GM18907 (cell line): ENCODE measurements at regions not wholly inside any gene's neighbourhood (a gene's known extent, or its start where the extent isn't known, plus 50 kb on each side); places are given as distances from the start of the nearest gene placed in this dataset.

Experiments
- ATAC-seq: cut with Tn5 transposase; IDR thresholded peaks from one replicate; pipeline ENCODE4 v1.9.1; 2021; ENCODE audit warnings: mild to moderate bottlenecking, moderate library complexity; ENCODE audit not compliant: unreplicated experiment

DNA sequence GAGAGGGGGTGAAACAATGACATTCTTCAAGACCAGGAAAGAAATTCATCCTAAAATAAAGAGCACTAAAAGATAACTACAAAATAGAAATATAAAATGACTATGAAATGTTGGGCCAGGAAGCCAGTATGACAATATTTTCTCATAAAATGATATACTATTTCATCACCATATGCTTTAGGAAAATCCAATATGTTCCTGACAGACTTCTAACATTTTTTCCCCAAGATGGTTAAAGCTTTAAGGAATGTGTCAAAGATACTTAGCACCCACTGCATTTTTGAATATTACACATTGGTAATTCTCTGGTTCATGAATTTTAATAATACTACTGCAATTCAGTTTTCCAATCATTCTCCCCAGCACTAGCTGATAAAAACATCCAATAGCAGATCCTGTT is 87.7 kb upstream of the PLEKHG7 start:
- no peak for ATAC-seq

DNA sequence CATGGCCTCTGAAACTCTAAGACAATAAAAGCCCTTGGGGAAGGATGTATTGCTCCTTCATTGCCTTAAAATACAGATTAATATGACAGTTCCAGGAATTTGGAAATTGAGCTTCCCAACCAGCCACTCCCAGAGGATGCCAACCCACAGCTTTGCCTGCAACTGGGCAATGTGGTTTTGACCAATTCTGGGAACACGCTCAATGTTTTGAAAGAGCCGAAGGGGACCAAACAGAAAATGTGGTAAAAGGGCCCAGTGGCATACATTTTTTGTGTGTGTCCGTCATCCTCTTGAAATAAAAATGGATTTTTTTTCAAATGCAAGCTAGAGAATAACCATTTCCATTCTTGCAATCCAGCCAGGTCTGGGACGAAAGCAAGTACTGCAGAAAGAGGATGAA is 88.3 kb upstream of the PLEKHG7 start:
- no peak for ATAC-seq

DNA sequence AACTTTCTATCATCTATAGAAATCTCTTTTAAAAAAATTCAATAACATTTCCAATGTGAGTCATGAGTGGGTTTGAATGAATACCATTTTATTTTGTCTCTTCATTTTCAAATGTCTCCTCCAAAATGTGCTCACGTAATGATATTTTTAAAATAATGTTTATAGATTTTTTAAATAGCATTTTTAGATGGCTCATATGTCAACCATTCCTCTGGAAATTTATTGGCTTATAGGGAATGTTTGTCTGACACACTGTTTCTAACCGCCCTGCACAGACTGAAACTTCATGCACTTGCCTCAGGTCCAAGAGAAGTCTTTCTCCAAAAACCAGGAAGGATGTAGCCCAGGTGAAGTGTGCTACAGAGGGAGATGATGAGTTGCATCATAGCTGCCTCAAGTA is 88.8 kb upstream of the PLEKHG7 start:
- no peak for ATAC-seq

DNA sequence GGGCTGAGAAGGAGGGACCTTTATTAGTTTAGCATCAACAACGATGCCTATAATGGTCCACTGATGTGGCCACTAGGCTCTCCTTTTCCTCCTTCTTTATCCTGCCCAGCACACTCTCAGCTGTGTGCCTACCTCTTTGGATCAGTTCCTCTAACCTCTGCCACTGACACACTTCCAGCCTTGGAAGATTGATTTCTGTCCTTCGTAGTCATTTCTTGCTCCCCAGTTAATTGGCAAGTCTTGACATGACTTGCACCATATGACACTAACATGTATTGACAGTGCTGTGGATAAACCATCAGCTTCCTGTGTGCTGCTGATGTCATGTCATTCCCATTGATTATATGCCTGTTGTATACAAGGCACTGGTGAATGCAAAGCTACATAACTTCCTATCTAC is 90.2 kb upstream of the PLEKHG7 start:
- ATAC-seq = no peak

DNA sequence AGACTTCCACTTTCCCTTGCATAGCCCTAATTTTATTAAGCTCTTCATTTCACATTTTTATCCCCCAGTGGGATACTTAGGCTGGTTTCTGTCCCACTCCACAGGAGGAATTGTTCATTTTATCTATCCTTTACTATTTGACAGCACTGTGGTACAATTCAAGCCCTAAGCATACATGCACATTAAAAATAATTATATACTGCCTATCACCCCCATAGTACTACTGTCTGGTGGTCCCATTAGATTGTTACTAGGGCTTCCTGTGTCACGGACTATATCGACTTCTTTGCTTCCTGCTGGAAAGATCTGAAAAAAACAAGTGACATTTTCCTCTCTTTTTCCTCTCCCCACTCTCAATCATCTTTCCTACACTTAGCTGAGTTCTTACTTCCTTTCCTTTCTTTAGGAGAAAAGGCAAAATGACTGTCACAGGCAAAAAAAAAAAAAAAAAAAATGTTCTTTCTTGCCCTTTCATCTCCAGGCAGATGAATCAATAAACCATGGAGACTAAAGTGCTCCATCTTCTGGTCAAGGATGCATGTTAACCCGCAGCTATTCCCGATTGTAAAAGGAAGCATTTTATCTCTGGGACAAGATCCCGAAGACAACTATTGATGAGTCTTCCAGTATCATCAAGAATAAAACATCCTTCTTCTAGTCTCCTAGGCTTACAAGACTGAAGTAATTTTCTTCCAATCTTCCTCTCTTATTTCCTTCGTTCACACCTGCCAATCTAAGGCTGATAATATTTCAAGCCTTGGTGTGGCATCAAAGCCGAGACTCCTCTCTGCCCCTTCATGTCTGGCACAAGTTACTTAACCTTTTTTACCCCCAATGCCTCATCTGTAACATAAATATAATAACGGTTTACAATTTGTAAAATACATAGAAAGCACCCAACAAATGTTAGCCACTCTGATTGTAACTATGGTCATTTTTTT is 94.4 kb upstream of the PLEKHG7 start:
- no peak for ATAC-seq

DNA sequence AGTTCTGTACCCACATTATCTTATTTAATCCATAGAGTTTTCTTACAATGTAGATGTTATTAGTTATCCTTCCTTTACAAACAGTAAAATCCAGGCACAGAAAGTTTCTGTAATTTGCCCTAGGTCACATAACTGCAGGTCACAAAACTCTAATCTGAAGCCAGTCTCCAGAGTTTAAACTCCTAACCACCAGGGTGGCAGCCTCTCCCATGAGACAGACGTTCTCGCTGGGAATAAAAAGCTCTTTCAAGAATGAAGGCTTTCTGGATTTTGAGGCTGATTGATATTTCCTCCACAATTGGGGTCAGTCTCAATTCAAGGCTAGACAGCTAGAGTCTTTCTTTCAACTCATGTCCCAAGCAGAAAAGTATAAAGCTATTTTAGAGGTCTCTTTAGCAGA is 95.8 kb upstream of the PLEKHG7 start:
- no peak for ATAC-seq

DNA sequence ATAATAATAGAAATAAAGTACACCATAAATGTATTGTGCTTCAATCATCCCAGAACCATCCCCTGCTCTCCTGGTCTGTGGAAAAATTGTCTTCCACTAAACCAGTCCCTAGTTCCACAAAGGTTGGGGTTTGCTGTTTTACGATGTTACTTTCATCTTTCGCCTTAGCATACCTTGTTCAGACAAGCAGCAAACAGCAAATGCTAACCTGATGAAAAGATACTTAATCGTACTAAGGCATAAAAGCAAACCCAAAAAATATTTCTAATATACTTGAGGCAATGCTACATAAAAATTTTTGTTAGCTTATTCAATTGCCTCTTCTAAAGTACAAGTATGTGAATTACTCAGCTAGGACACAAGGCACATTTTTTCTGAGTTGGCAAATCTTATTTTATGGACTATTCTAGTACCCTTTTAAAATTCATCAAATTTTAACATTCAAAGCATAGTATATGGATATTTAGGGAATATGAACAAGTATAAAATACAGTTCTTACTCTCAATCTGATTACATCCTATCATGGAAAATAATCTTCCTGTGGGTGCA is 97.1 kb upstream of the PLEKHG7 start:
- no peak for ATAC-seq

DNA sequence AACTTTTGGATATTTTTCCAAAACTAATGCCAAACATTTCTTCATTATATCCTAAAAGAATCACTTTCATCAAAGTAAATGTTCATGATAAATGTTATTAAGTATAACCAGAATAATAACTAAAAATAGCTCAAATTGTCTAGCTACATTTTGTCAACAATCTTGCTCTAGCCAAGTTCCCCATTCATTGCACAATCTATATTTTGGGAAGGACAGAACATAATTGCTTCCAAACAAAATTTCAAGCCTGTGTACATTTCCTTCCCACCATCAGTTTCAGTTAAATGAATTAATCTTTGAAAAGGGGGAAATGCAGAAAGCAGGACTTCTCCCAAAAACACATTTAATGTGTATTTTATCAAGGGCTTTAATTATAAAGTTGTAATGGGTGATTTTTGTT is 98.0 kb upstream of the PLEKHG7 start:
- ATAC-seq = no peak

DNA sequence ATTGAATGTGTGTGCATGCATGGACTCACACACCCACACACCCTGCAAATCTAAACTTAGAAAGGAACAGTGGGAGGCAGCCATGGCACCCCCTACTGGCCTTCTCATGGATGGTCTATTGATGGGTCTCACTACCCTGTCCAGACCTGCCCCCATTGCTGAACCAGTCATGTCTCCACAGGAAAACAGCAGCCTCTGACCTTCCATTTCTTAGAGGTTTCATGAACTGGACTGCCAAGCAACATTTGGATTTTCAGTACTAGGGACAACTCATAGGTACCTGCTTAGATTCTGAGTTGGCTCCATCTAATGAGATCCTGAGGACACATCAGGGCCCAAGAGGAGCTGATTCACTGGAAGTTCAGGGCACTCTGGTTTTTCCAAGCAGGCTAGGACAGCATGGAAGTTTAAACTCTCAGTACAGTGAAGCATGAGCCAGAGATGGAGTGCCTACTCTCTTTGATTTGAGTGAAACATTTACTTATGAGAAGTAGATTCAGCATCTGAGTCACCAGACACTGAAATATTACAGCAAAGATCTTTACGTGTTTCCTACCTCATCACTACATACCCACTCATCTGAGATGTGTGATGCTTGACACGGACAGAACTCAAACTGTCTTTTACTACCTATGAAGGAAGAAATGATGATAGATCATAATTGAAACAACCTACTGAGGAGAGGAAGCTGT is 98.9 kb upstream of the PLEKHG7 start:
- no peak for ATAC-seq

DNA sequence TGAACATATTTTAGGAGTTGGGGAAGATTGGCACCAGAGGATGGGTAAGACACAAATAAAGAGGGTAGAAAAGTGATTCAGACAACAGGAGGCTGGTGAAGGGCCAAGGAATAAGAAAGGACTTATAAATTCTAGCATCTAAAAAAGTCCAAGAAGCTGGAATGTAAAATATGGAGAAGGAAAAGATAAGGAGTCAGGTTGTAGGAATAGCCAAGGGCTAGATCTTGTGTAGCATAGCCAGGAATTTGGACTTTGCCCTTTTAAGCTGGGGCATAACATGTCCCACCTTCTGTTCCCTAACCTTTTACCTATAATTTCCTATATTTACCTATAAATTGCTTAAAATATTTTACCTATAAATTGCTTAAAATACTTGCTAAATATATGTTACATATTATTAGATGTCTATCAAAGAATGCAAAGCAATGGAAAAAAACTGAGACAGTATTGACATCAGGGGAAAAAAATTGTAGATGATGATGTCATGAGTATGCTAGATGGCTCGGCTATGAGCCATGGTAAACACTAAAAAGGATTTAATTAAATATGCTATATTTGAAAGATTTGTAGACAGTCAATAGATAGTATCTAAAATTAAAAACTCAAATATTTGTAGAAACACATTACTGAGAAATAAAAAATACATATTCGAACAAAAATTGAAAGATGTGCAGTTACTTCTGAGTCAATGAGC is 99.7 kb upstream of the PLEKHG7 start:
- no peak for ATAC-seq

DNA sequence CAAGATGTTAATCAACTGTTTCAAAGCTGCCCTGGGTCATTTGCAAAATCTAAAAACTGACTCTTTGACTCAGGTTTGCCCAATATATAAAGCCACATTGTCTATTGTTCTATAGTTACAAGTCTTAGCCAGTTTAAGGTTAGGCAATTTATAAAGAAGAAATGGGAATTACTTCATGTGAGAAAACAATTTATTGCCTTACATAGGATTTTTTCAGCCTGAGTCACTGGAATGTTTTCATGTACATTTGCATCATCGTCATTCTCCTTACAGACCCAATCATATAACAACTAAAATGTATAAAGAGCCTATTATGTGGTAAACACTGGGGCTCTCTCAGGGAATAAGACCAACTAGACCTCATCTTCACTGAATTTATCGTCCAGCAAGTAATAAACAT is 100.3 kb upstream of the PLEKHG7 start:
- no peak for ATAC-seq

DNA sequence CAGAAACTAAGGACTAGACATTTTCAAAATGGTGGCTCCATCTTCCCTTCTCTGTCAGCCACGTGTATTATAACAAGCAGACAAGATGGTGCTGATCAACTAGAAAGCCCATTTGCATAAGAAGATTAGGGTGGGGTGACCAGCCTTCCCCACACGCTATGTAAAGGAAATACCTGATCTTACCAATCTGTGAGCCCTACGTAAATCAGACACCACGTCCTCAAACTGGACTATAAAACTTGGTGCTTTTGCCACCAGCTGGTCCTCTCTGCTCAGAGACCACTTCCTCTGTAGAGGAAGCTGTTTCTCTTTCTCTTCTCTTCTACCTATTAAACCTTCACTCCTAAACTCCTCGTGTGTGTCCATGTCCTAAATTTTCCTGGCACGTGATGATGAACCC is 101.1 kb upstream of the PLEKHG7 start:
- no peak for ATAC-seq

DNA sequence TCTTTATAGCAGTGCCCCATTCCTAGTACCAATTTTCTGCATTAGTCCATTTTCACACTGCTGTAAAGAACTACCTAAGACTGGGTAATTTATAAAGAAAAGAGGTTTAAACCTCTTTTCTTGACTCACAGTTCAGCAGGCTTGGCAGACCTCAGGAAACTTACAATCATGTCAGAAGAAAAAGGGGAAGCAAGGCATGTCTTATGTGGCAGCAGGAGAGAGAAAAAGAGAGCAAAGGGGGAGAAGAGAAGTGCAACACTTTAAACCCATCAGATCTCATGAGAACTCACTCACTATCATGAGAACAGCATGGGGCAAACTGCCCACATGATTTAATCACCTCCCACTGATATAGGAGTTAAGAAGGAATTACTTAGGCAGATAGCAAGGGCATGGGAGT is 101.6 kb upstream of the PLEKHG7 start:
- no peak for ATAC-seq

DNA sequence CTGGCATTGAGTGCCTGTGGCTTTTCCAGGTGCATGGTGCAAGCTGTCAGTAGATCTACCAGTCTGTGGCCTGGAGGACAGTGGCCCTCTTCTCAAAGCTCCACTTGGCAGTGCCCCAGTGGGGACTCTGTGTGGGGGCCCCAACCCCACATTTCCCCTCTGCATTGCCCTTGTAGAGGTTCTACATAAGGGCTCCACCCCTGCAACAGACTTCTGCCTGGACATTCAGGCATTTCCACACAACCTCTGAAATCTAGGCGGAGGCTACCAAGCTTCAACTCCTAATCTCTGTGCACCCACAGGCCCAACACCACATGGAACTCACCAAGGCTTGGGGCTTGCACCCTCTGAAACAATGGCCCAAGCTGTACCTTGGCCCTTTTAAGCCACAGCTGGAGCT is 102.7 kb upstream of the PLEKHG7 start:
- no peak for ATAC-seq

DNA sequence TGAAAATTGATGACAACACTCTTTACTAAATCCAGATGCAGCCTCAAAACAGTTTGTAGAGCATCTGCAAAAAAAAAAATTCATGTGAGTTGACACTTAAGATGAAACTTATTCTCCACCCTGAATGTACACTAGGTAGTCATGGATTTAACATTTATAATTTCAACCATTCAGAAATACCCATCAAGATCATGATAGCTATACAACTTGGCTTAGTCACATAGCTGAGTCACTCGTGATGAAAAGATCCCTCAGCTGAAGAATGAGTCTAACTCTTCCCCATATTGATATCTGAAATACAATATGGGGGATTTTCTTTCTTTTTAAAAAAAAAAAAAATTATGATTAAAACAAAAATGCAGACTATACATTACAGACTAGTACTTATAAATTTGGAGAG is 104.8 kb upstream of the PLEKHG7 start:
- ATAC-seq = no peak

DNA sequence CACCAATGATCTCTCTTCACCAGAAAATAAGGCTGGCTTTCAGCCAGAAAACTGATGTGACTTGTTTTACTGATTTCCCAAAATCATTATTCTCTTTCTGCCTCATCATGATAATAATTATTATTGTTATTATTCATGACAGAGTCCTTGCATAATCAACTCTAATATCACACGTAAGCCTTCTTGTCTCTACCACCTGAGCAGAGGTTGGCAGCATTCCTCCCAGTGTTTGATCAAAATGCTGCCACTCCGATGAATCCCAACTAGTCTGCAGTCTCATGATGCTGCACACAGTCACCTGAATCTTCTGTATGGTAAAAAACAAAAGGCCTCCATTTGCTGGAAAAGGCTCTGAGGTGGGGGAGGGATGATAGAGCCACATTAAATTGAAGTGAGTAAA is 105.7 kb upstream of the PLEKHG7 start:
- no peak for ATAC-seq

DNA sequence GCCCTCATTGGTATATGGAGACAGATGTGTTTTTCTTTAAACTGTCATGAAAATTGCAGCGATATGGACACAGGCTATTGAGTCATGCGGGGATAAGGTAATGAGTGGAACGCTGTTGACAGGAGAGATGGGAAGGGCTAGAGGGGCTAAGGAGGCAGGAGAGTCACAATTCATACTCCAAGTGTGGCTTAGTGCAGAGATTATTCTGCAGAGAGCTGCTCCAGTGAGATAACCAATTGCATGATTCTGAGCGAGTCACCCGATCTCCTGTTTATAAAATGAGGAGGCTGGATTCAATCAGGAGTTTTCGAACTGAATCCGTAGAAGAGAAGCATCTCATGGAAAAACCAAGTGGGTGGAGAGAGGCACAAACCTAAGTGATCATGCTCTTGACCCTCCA is 106.4 kb upstream of the PLEKHG7 start:
- no peak for ATAC-seq

DNA sequence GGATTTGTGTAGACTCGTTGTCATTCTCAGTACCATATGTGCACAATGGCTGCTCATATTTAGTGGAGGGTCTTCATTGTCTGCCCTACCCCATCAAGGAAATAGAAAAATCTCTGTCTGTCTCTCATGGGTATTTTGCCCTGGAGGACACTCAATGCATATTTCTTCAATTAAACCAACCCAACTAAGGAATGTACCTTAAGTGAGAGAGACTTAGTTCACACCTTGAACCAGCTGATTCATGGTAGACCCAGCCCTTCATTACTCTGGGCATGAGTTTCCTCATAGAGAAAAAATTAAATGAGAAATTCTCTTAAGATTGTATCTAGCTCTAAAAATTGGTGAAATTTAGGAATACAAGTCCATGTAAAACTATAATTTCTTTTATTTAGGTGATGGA is 107.1 kb upstream of the PLEKHG7 start:
- ATAC-seq = no peak

DNA sequence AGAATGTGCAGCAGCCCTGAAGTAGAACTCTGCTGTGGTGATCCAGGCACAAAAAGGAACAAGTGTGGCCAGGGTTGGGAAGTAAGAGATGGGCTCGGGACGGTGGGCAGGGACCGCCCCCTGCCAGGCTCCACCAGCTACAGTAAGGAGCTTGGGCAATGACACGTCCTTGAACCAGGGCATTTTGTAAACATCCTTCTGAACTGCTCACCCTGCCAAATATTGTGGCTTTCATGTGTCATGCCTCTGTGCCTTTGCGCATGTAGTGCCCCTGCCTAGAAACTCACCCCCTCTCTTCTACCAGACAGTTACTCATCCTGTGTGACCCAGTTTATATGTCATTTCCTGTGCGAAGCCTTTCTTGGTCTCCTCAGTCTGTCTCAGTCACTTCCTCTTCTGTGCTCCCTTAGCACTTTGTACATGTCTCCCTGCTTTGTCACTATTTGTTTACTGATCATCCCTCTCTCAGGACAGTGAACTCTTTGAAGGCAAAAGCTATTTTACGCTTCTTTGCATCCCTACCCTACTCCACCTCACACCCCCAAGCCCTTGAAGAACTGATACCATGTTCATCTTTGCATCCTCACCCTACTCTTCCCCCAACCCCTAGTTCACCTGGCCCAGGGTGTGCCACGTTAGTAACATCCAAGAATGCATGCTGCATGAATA is 108.9 kb upstream of the PLEKHG7 start:
- ATAC-seq = peak; percentile 99

DNA sequence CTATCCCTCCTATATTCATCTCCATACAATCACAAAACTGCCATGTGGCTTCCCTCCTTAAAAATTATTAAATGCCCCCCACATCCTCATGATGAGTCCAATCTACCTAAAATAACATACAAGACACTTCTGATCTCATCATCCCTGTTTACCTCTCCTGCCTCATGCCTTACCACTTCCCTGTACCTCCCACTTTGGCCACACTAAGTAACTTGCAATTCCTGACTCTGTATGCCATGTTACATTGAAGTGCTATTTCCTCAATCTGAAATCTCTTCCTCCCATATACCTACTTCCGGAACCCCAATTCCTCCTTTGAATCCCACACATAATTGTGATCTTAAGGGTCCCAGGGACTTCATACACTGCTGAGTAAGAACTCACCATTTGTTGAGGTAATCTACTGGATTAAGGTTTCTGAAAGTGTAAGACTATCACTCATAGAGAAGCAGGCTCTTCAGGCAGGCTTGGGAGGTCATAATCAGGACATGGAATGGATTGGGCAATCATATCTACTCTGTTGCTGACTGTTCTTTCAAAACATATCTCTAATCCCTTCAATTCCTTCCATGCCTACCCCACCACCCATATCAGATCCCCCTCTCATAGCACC is 117.6 kb upstream of the PLEKHG7 start:
- no peak for ATAC-seq

DNA sequence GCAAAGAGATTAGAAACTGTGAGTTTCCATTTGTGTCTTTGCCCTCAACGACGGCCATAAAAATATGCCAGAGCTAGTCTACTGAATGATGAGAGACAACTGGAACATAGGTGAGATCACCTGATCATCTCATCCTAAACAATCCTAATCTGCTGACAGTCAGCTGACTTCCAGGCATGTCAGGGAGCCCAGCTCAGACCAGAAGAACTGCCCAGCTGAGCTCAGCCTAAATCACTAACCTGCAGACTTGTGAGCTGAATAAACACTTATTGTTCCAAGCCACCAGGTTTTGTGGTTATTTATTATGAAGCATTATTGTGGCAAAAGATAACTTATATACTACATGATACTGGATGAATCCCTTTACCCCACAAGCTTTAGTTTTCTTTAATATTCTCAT is 118.9 kb upstream of the PLEKHG7 start:
- ATAC-seq = no peak
